Duodenal mucosa (tissue), 2 donors: ENCODE measurements at regions not wholly inside any gene's neighbourhood (a gene's known extent, or its start where the extent isn't known, plus 50 kb on each side); places are given as distances from the start of the nearest gene placed in this dataset.

ENCODE experiments used
- H3K27ac ChIP-seq: one replicate; pipeline ENCODE4 v1.7.0; 2013; ENCODE audit warnings: low read depth, low read length
- H3K27me3 ChIP-seq, 2 donors: one replicate each; pipeline ENCODE4 v1.7.0; 2013; ENCODE audit warnings: low read length in 2 of 2, control low read depth in 1 of 2; ENCODE audit not compliant: insufficient read depth in 2 of 2, control insufficient read depth in 1 of 2
- H3K36me3 ChIP-seq, 2 donors: one replicate each; pipeline ENCODE4 v1.7.0; 2013; ENCODE audit warnings: low read length in 2 of 2, control low read depth in 1 of 2; ENCODE audit not compliant: insufficient read depth in 2 of 2, control insufficient read depth in 1 of 2
- H3K4me1 ChIP-seq, 2 donors: one replicate each; pipeline ENCODE4 v1.7.0; 2013; ENCODE audit warnings: low read length in 2 of 2, control low read depth in 1 of 2; ENCODE audit not compliant: insufficient read depth in 2 of 2, control insufficient read depth in 1 of 2
- H3K4me3 ChIP-seq, 2 donors: one replicate each; pipeline ENCODE4 v1.7.0; 2013; ENCODE audit warnings: low read length in 2 of 2, low read depth in 1 of 2
- H3K9ac ChIP-seq, 2 donors: one replicate each; pipeline ENCODE4 v1.7.0; 2013; ENCODE audit warnings: low read length in 2 of 2, low read depth in 1 of 2
- H3K9me3 ChIP-seq, 2 donors: one replicate each; pipeline ENCODE4 v1.7.0; 2013; ENCODE audit warnings: low read length in 2 of 2, control low read depth in 1 of 2; ENCODE audit not compliant: control insufficient read depth in 1 of 2

- Histone ChIP-seq H3K36me3 (no peaks in the 10 kb centered on the region), H3K9ac (no peak overlapping the region), H3K4me1 (peaks cover 0 to 2% of the 10 kb centered on the region in 2 donors), H3K27ac (no peak overlapping the region), H3K9me3 (no peaks in the 10 kb centered on the region), H3K27me3 (no peaks in the 10 kb centered on the region), H3K4me3 (no peak overlapping the region)
Measured at GRCh38 chr13:73683746-73684145, 450.5 kb downstream of the KLF12 start.

- Histone ChIP-seq H3K9ac (no peak overlapping the region), H3K27ac (no peak overlapping the region), H3K27me3 (no peaks in the 10 kb centered on the region), H3K4me3 (no peak overlapping the region), H3K36me3 (no peaks in the 10 kb centered on the region), H3K4me1 (peaks cover 15 to 16% of the 10 kb centered on the region in 2 donors), H3K9me3 (no peaks in the 10 kb centered on the region)
Measured at GRCh38 chr13:73681779-73682178, 452.4 kb downstream of the KLF12 start.

- H3K4me3 ChIP-seq, result no peak overlapping the region
- H3K9ac ChIP-seq, result no peak overlapping the region
- H3K9me3 ChIP-seq, result no peaks in the 10 kb centered on the region
Measured at GRCh38 chr13:73681015-73681414, 453.2 kb downstream of the KLF12 start.

GRCh38 chr13:73677048-73677601, 457.1 kb downstream of the KLF12 start:
- Histone ChIP-seq H3K27ac (no peak overlapping the region), H3K9me3 (no peaks in the 10 kb centered on the region), H3K9ac (no peak overlapping the region), H3K27me3 (no peaks in the 10 kb centered on the region), H3K36me3 (no peaks in the 10 kb centered on the region), H3K4me3 (no peak overlapping the region), H3K4me1 (peaks cover 35 to 46% of the 10 kb centered on the region in 2 donors)

More at GRCh38 chr13:73681015-73681414, 453.2 kb downstream of the KLF12 start:
- no peak overlapping the region for H3K27ac ChIP-seq
- no peaks in the 10 kb centered on the region for H3K27me3 ChIP-seq
- no peaks in the 10 kb centered on the region for H3K36me3 ChIP-seq
- H3K4me1 ChIP-seq, result peaks cover 18 to 23% of the 10 kb centered on the region in 2 donors

GRCh38 chr13:73676550-73677047, 457.6 kb downstream of the KLF12 start:
- H3K27me3 ChIP-seq, result no peaks in the 10 kb centered on the region
- peaks cover 40 to 49% of the 10 kb centered on the region in 2 donors for H3K4me1 ChIP-seq
- H3K9me3 ChIP-seq, result no peaks in the 10 kb centered on the region
- H3K36me3 ChIP-seq, result no peaks in the 10 kb centered on the region
- H3K27ac ChIP-seq, result no peak overlapping the region
- no peak overlapping the region for H3K4me3 ChIP-seq
- no peak overlapping the region for H3K9ac ChIP-seq

- no peaks in the 10 kb centered on the region for H3K9me3 ChIP-seq
- H3K27ac ChIP-seq, result no peak overlapping the region
- H3K27me3 ChIP-seq, result no peaks in the 10 kb centered on the region
- H3K36me3 ChIP-seq, result no peaks in the 10 kb centered on the region
- no peak overlapping the region for H3K4me3 ChIP-seq
- peaks cover 41 to 49% of the 10 kb centered on the region in 2 donors for H3K4me1 ChIP-seq
- H3K9ac ChIP-seq, result no peak overlapping the region
Measured at GRCh38 chr13:73675821-73676220, 458.4 kb downstream of the KLF12 start.

- Histone ChIP-seq H3K27me3 (no peaks in the 10 kb centered on the region), H3K4me1 (peaks cover 41 to 49% of the 10 kb centered on the region in 2 donors)
Measured at GRCh38 chr13:73674570-73674969, 459.6 kb downstream of the KLF12 start.

GRCh38 chr13:73673931-73674330, 460.3 kb downstream of the KLF12 start:
- Histone ChIP-seq H3K9me3 (no peaks in the 10 kb centered on the region), H3K4me1 (peaks cover 41 to 49% of the 10 kb centered on the region in 2 donors), H3K27ac (no peak overlapping the region), H3K9ac (no peak overlapping the region), H3K4me3 (no peak overlapping the region), H3K27me3 (no peaks in the 10 kb centered on the region), H3K36me3 (no peaks in the 10 kb centered on the region)

More at GRCh38 chr13:73674570-73674969, 459.6 kb downstream of the KLF12 start:
- Histone ChIP-seq H3K36me3 (no peaks in the 10 kb centered on the region), H3K4me3 (no peak overlapping the region), H3K27ac (no peak overlapping the region), H3K9ac (no peak overlapping the region), H3K9me3 (no peaks in the 10 kb centered on the region)

- Histone ChIP-seq H3K9ac (no peak overlapping the region), H3K4me3 (peak overlapping the region in 1 of 2 donors; percentile 23), H3K27ac (no peak overlapping the region), H3K27me3 (no peaks in the 10 kb centered on the region), H3K4me1 (peaks cover 33 to 44% of the 10 kb centered on the region in 2 donors), H3K36me3 (no peaks in the 10 kb centered on the region), H3K9me3 (no peaks in the 10 kb centered on the region)
Measured at GRCh38 chr13:73672492-73672891, 461.7 kb downstream of the KLF12 start.

GRCh38 chr13:73671732-73672131, 462.5 kb downstream of the KLF12 start:
- H3K4me3 ChIP-seq, result peak overlapping the region in 1 of 2 donors; percentile 23
- H3K9ac ChIP-seq, result no peak overlapping the region
- H3K9me3 ChIP-seq, result no peaks in the 10 kb centered on the region
- no peaks in the 10 kb centered on the region for H3K36me3 ChIP-seq
- H3K4me1 ChIP-seq, result peaks cover 25 to 39% of the 10 kb centered on the region in 2 donors
- no peak overlapping the region for H3K27ac ChIP-seq
- no peaks in the 10 kb centered on the region for H3K27me3 ChIP-seq
